ENCODE measurements at regions not wholly inside any gene's neighbourhood (a gene's known extent, or its start where the extent isn't known, plus 50 kb on each side); places are given as distances from the start of the nearest gene placed in this dataset.

- TF ChIP-seq POLR2AphosphoS5 (IDR thresholded peaks at IDR 0.05) (no peak), POLR2A (IDR thresholded peaks at IDR 0.05) (no peak), CTCF (IDR thresholded peaks at IDR 0.05) (no peak)
These were observed 253.4 kb upstream of the CASK start for GRCh38 chrX:42176789-42177188.

Data from sigmoid colon (tissue), 4 donors.